DMS153 treated with DMSO at 0.1 percent for 48 hours (cell line): ENCODE measurements at regions not wholly inside any gene's neighbourhood (a gene's known extent, or its start where the extent isn't known, plus 50 kb on each side); places are given as distances from the start of the nearest gene placed in this dataset.

Experiments used
- DNase-seq: peaks from one replicate; lab custom pipeline; 2025; ENCODE audit not compliant: unreplicated experiment; lab: John Stamatoyannopoulos, UW

DNA sequence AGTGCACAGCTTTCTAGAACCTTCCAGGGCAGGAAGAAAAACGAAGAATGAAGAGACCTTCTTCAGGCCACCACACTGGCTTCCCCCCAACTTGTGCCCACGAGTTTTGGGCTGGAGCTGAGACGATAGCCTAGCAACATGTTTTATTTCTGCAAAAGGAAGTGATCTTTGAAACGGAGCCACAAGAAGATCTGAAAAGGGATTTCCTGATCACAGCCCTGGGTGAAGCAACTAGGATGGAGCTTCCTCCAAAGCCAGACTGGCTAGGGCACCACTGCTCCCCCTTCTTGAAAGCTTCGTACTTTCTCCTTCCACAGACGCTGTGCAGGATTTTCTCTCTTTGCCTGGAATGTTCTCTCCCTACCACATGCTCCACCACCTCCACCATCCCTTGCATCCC is 418.3 kb downstream of the MED13L start:
- no peak for DNase-seq

DNA sequence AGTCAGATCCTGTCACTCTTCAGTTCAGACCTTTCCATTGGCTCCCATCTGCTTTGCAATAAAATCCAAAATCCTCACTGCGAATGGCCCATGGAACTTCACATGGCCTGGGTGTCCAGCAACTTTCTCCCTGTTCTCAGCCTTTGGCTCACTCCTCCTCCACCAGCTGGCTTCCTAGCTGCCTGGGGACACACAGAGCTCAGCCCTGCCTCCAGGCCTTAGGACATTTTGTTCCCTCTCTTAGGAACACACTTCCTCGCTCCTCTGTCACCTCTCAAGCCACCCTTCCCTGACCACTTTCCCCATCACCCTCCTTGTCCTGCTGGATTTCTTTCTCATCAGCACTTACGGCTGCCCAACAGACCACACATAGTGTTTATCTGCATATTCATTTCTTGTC is 419.6 kb downstream of the MED13L start:
- DNase-seq = no peak

DNA sequence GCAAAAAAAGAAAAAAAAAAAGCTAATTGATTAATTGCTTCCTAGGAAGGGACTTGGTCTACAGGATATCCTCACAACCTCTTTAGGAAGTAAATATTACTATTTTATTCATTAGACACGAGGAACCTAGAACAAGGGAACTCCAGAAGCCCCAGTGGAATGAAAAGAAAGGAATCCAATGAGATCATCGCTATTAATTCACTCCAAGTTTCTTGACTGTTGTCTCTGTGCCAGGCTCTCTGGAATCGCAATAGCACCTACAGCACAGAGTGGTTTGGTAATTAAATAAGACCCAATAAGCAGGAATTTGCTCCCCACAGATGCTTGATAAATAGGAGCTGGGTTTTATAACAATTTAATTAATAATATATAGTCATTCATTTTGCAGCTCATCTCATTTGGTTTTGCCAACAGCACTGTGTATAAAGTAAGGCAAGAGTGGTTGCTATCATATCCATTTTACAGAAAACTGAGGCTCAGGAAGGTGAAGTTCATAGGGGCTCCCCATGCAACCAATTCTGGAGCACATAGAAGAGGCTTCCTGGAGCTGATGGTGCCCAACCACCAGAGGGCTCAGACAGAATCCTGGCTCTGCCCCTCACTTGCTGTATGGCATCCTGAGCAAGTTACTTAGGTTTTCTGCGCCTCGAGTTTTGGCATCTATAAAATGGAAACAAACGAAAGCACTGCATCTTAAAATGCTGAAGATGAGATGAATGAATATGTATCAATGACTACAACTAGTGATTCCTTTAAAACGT is 420.2 kb downstream of the MED13L start:
- no peak for DNase-seq

GRCh38 chr12:115852054-115852453 is 425.4 kb downstream of the MED13L start:
- DNase-seq = no peak

DNA sequence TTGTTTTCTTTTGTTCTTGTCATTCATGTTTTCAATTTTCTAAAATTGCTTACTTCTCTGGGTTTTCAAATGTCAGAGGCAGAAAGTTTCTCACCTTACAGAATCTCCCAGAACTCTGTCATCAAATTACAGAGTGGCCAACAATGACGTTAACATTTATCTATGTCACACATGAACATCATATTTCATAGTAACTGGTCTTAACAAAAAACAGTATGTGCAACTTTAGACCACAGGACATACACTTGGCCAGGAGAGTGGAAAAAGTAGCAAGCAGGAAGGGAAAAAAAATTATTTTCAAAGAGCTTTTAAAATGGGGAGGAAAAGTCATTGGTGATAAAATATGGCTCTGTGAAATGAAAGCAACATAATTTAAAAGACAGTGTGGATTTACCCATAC is 426.5 kb downstream of the MED13L start:
- DNase-seq = no peak

DNA sequence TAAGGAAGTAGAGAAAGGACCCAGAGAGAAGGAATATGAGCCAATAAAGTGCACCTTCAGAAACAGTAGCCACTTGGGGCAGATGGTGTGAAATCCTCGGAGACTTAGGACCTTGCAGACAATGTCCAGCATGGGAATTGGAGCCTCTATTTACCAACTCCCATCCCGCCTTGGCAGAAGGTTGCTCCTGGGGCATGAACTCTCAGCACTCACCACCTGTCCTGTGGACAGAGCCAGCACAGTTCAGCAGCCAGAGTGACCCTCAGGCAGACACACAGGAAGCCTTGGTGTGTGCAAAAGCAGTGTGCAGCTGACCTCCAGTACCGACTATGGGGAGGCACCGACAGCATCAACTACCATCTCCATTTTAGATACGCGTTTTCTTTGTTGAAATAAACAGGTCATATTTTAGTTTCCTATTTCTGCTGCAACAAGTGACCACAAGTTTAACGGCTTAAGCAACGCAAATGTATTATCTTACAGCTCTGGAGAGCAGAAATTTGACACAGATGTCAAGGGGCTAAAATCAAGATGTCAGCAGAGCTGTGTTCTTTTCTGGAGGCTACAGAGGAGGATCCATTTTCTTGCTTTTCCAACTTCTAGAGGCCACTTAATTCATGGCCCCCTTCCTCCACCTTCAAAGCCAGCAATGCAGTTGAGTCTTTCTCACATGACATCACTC is 428.1 kb downstream of the MED13L start:
- no peak for DNase-seq

GRCh38 chr12:115847398-115847797 is 430.1 kb downstream of the MED13L start:
- no peak for DNase-seq

DNA sequence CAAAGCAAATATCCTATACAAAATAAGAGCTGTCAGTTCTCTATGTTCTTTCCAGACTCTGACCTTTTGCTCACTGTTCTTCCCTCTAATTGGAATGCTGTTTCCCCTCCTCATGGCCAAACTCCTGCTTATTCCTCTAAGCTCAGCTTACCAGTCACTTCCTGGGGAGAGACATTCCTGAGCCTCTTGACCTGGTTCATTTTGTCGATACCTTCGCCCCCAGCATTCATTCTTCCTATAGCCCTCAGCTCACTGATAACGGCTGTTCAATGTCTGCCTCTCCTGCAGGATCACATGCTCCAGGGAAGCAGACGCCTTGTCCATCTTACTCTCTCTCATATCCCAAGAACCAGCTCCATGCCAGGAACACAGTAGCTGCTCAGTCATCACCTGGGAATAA is 431.0 kb downstream of the MED13L start:
- DNase-seq = no peak

GRCh38 chr12:115840159-115840558 is 437.3 kb downstream of the MED13L start:
- DNase-seq = no peak

DNA sequence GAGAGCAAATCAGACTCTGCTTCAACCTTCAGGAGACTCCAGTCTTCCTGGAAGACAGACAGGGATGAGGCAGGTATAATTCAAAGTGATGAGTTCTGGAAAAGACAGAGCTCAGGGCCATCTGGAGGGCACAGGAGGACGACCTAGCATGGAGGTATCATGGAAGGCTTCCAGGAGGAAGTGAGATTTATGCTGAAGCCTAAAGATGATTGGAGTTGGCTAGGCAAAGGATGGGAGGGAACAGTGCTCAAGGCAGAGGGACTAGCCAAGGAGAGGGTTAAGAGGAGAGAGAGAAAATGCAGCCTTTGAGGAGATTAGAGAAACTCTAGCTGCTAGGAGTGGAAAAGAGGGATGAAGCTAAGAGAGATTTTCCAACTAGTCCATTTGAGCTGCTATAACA is 438.5 kb downstream of the MED13L start:
- DNase-seq = no peak

DNA sequence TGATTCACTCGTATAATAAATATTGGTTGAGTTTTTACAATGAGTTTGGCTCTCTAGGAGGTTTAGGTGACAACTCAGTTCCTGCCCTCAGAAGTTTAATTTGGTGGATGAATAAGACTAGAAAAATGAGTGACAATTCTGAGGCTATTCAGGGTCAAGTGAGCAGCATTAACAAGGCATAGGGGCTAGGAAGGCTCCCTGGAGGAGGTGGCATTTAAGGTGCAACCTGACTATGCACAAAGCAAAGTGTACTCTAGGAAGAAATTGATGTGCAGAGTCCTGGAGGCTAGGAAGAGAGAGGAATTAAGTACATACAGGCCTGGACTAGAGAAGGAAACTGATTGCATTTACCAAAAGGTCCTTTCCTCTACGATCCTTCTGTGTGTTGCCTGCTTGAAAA is 440.3 kb downstream of the MED13L start:
- no peak for DNase-seq

DNA sequence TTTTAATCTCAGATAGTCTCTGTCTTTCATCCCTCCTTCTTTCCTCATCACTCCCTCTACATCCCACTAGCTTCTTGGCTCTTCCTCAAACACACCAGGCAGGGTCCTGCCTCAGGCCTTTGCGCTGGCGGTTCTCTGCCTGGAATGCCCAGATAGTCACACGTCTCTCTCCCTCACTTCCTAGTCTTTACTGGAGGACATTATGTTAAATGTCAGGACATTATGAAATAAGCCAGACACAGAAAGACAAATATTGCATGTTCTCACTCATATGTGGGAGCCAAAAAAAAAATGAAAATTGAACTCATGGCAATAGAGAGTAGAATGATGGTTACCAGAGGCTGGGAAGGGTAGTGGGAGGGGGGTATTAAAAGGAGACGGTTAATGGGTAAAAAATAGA is 442.0 kb downstream of the MED13L start:
- DNase-seq = no peak

GRCh38 chr12:115833704-115834103 is 443.8 kb downstream of the MED13L start:
- DNase-seq = no peak

DNA sequence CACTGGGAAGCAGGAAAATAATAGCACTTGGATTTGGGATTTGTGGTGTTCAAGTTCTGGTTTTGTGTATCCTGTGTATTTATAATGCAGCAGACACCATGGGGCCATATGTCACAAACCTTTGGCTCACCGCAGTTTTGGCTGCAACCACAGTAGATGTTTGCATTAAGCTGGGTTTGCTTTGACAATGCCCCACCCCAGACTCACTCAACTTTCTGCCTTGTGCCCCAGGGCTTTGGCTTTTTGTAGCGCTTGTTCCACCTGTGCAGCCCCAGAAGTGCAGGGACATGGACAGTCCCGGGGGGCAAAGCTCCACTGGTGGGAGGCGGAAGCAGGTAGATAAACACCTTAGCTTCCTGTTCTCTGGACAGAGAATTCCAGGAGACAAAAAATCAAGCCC is 446.9 kb downstream of the MED13L start:
- DNase-seq = no peak

GRCh38 chr12:115830070-115830469 is 447.4 kb downstream of the MED13L start:
- DNase-seq = no peak

DNA sequence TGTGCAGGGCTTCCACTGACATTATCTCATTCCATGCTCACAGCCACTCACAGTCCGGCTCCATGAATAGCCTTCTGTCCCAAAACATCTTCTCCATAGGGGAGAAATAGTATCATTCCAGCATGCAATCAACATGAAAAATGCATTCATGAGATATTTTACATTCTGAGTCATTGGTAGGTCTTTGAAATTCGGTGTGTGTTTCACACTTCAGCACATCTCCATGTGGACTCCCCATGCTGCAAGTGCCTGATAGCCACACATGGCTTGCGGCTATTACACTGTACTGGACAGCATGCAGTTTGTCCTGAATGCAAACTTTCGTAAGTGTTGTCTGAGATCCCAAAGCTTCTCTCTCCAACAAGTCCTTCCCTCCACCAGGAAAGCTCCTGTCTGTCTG is 449.3 kb downstream of the MED13L start:
- no peak for DNase-seq

GRCh38 chr12:115824936-115825602 is 452.4 kb downstream of the MED13L start:
- no peak for DNase-seq

DNA sequence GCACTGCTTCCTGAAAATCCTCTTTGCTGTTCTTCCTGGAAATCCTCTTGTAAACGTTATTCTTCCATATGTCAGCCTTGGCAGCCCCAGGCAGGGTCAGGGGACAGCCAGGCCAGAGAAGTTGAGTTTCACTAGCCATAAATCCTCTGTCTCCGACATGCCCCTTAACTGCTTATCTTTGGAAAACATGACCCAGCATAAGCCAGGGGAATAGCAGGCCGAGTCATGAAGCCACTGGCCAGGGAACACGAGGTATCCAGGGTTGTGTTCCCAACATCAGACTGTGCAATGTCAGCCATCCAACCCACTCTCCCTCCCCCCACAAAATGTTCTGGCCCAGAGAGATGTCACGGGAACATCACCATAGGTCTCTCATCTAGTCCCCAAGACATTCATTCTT is 453.9 kb downstream of the MED13L start:
- DNase-seq = no peak

DNA sequence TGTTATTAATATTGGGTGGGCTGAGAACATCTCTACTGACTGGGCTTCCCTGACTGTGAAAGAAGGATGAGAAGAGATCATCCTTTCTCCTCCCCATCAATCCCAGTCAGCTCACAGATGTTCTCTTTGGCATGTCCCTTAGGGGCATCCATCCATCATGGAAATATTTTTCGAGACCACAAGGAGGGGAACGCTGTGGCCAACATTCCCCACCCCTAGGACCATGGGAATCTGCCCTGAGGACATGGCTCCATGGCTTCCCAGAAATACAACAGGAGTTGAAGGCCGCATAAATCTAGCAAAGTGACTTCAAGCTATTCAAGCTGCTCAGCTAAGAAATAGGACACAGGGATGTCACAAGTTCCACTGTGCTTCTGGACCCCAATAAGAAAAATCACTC is 456.8 kb downstream of the MED13L start:
- DNase-seq = no peak

GRCh38 chr12:115818973-115819372 is 458.5 kb downstream of the MED13L start:
- DNase-seq = no peak

- DNase-seq = peak; percentile 59
Measured at GRCh38 chr12:115817389-115817788, 460.1 kb downstream of the MED13L start.

GRCh38 chr12:115815924-115816323 is 461.6 kb downstream of the MED13L start:
- DNase-seq = no peak
